Neural progenitor cell (in vitro differentiated cells): ENCODE measurements at regions not wholly inside any gene's neighbourhood (a gene's known extent, or its start where the extent isn't known, plus 50 kb on each side); places are given as distances from the start of the nearest gene placed in this dataset.

Experiments
- DNase-seq: peaks from one replicate; pipeline ENCODE4 v3.0.0-alpha.2; 2016; ENCODE audit warnings: low spot score
- H2AFZ ChIP-seq: fragments of 200-600 bp; sonication (generic); replicated peaks from 2 replicates; pipeline ENCODE4 v1.6.1; 2016; ENCODE audit warnings: antibody characterized with exemption
- H3F3A ChIP-seq: fragments of 200-600 bp; sonication (generic); 2 replicates; pipeline ENCODE4 v1.6.1; 2016; ENCODE audit warnings: antibody characterized with exemption, low read depth
- H3K27ac ChIP-seq: fragments of 200-600 bp; sonication (generic); 2 replicates; pipeline ENCODE4 v1.5.1; 2016; ENCODE audit warnings: mild to moderate bottlenecking
- H3K27me3 ChIP-seq: fragments of 200-600 bp; sonication (generic); 2 replicates; pipeline ENCODE4 v1.6.1; 2016; ENCODE audit warnings: mild to moderate bottlenecking, moderate library complexity
- H3K36me3 ChIP-seq: fragments of 200-600 bp; sonication (generic); 2 replicates; pipeline ENCODE4 v1.5.1; 2016
- H3K4me1 ChIP-seq: fragments of 200-600 bp; sonication (generic); 2 replicates; pipeline ENCODE4 v1.6.1; 2016; ENCODE audit warnings: mixed run types
- H3K4me2 ChIP-seq: fragments of 200-600 bp; sonication (generic); 2 replicates; pipeline ENCODE4 v1.6.1; 2016
- H3K4me3 ChIP-seq: fragments of 200-600 bp; sonication (generic); 2 replicates; pipeline ENCODE4 v1.5.1; 2016
- H3K79me2 ChIP-seq: fragments of 200-600 bp; sonication (generic); 2 replicates; pipeline ENCODE4 v1.6.1; 2016; ENCODE audit warnings: low read depth
- H3K9ac ChIP-seq: fragments of 200-600 bp; sonication (generic); 2 replicates; pipeline ENCODE4 v1.6.1; 2016
- H3K9me3 ChIP-seq: fragments of 200-600 bp; sonication (generic); 2 replicates; pipeline ENCODE4 v1.5.1; 2016; ENCODE audit warnings: low read depth
- H4K20me1 ChIP-seq: fragments of 200-600 bp; sonication (generic); 2 replicates; pipeline ENCODE4 v1.6.1; 2016; ENCODE audit warnings: low read depth
- H3K27ac Mint-ChIP-seq: 3 replicates; pipeline ENCODE4 v1.8.0; 2021; ENCODE audit warnings: mixed read lengths
- H3K27me3 Mint-ChIP-seq: 2 replicates; pipeline ENCODE4 v1.8.0; 2022; ENCODE audit warnings: low read depth, mild to moderate bottlenecking, inconsistent platforms, moderate library complexity, mixed read lengths; ENCODE audit not compliant: insufficient read depth
- H3K36me3 Mint-ChIP-seq: 3 replicates; pipeline ENCODE4 v1.8.0; 2021; ENCODE audit warnings: mixed read lengths
- H3K4me1 Mint-ChIP-seq: 3 replicates; pipeline ENCODE4 v1.8.0; 2021; ENCODE audit warnings: mixed read lengths
- H3K4me3 Mint-ChIP-seq: 3 replicates; pipeline ENCODE4 v1.8.0; 2021; ENCODE audit warnings: mild to moderate bottlenecking, moderate library complexity, mixed read lengths
- H3K9me3 Mint-ChIP-seq: 3 replicates; pipeline ENCODE4 v1.8.0; 2020; ENCODE audit warnings: mixed read lengths
- CTCF ChIP-seq: fragments of 200-600 bp; sonication (generic); IDR thresholded peaks from 2 replicates; pipeline ENCODE4 v1.5.1; 2017; ENCODE audit warnings: antibody characterized with exemption, mild to moderate bottlenecking
- EZH2 ChIP-seq: fragments of 200-600 bp; sonication (generic); IDR thresholded peaks from 2 replicates; pipeline ENCODE4 v1.6.1; 2017; ENCODE audit warnings: antibody characterized with exemption, mild to moderate bottlenecking, moderate library complexity
- EZH2phosphoT487 ChIP-seq: fragments of 200-600 bp; sonication (generic); IDR thresholded peaks from 2 replicates; pipeline ENCODE4 v1.6.1; 2017; ENCODE audit warnings: antibody characterized with exemption

DNA sequence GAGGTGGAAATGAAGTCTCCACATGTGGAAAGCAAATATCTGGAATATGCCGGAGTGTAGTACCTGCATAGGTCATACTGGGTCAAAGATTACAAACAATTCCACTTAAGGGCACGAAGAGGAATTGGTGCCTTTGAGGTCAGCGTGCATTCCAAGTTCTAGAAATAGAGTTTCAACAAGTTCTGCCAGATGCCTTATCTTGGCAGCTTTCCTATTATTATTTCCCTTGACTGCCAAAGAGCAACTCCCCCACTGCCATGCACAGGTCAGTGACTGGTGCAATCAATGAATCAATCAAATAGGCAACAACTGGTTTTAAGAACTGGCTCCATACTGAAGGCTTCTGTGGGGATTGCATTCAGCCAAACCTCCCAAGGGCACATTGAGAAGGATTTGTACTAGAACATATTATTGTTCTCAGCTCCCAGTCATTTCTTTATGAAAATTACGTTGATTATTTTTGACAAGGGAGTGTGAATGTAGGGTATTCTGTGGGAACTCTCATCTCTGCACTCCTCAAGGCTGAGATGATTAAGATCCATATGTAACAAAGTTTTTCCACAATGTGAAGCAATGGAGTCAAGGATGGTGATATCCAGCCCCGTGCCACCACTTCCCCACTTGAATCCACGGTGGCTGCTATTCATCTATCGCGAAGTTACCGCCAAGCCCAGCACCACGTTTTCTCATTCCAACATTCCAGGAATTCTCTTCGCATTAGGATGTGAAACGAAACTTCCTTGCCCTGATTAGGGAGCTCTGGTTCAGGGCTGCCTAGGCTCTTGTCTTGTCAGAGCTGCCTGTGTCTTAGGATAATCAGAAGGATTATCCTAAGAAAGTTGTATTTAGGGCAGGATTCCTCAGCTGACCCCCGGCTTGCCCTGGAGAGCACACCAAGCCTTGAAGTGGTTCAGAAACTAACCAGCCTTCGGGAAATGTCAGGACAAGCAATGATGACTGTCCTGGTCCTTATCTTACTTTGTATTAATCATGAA, 115.1 kb upstream of the PCED1B start:
- peak; percentile 91 for DNase-seq

GRCh38 chr12:46965137-46965536, 114.3 kb upstream of the PCED1B start:
- no peak for TF ChIP-seq CTCF
- TF ChIP-seq EZH2phosphoT487: no peak
- TF ChIP-seq EZH2: no peak
- H2AFZ ChIP-seq: no peak overlapping the region
- no peak for DNase-seq
- Mint-ChIP-seq H3K4me1 (peaks cover 13% of the 10 kb centered on the region), H3K27ac (no peak overlapping the region), H3K9me3 (no peaks in the 10 kb centered on the region), H3K4me3 (no peak overlapping the region), H3K27me3 (no peaks in the 10 kb centered on the region), H3K36me3 (no peaks in the 10 kb centered on the region)
- H4K20me1 ChIP-seq: no peaks in the 10 kb centered on the region
- H3K4me3 ChIP-seq: peak overlapping the region; percentile 18
- H3K79me2 ChIP-seq: no peaks in the 10 kb centered on the region
- H3F3A ChIP-seq: peaks cover 22% of the 10 kb centered on the region
- H3K27me3 ChIP-seq: no peaks in the 10 kb centered on the region
- peak overlapping the region; percentile 64 for H3K4me2 ChIP-seq
- H3K4me1 ChIP-seq: peaks cover 28% of the 10 kb centered on the region
- H3K9ac ChIP-seq: no peak overlapping the region
- no peaks in the 10 kb centered on the region for H3K36me3 ChIP-seq
- H3K9me3 ChIP-seq: no peaks in the 10 kb centered on the region
- peak overlapping the region; percentile 91 for H3K27ac ChIP-seq

More for the DNA sequence above, 115.1 kb upstream of the PCED1B start:
- H4K20me1 ChIP-seq: no peaks in the 10 kb centered on the region
- H3K4me3 ChIP-seq: peak overlapping the region; percentile 18
- TF ChIP-seq EZH2phosphoT487 (no peak), CTCF (no peak)
- no peaks in the 10 kb centered on the region for H3K36me3 ChIP-seq
- no peaks in the 10 kb centered on the region for H3K9me3 ChIP-seq
- H2AFZ ChIP-seq: no peak overlapping the region
- H3K27me3 Mint-ChIP-seq: peaks cover 2% of the 10 kb centered on the region
- no peaks in the 10 kb centered on the region for H3K9me3 Mint-ChIP-seq
- H3K4me3 Mint-ChIP-seq: no peak overlapping the region
- no peak overlapping the region for H3K9ac ChIP-seq
- H3K79me2 ChIP-seq: no peaks in the 10 kb centered on the region
- H3K4me2 ChIP-seq: peak overlapping the region; percentile 64
- H3F3A ChIP-seq: peaks cover 22% of the 10 kb centered on the region
- no peaks in the 10 kb centered on the region for H3K27me3 ChIP-seq
- H3K4me1 Mint-ChIP-seq: peaks cover 15% of the 10 kb centered on the region
- H3K27ac Mint-ChIP-seq: no peak overlapping the region
- peaks cover 28% of the 10 kb centered on the region for H3K4me1 ChIP-seq
- H3K27ac ChIP-seq: peak overlapping the region; percentile 91
- H3K36me3 Mint-ChIP-seq: no peaks in the 10 kb centered on the region

DNA sequence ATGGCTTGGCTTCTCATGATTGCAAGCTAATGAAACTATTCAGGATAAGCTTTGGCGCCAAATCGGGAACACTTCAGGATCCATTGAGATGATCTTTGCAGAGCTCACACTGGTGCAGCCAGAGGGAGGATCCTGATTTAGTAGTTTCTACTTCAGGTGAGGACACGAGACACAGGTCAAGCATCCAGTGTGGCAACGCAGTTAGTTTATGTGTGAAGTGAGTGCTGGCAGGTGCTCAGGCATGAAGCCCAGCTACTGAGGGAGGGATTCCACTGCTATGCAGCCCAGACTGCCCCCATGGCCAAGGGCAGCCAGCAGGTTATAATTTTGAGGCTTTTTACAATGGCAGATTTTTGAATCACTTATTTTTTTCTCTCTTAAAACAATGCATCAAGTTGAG, 113.5 kb upstream of the PCED1B start:
- Histone ChIP-seq H3K4me3 (no peak overlapping the region), H3K27ac (no peak overlapping the region), H3F3A (peaks cover 22% of the 10 kb centered on the region), H3K27me3 (no peaks in the 10 kb centered on the region), H3K9me3 (no peaks in the 10 kb centered on the region), H3K36me3 (no peaks in the 10 kb centered on the region), H3K79me2 (no peaks in the 10 kb centered on the region), H2AFZ (no peak overlapping the region), H3K4me2 (peak overlapping the region; percentile 64), H4K20me1 (no peaks in the 10 kb centered on the region), H3K9ac (no peak overlapping the region), H3K4me1 (peaks cover 28% of the 10 kb centered on the region)
- H3K36me3 Mint-ChIP-seq: no peaks in the 10 kb centered on the region
- no peak overlapping the region for H3K4me3 Mint-ChIP-seq
- no peaks in the 10 kb centered on the region for H3K9me3 Mint-ChIP-seq
- DNase-seq: peak; percentile 15
- peaks cover 13% of the 10 kb centered on the region for H3K4me1 Mint-ChIP-seq
- TF ChIP-seq EZH2: no peak
- TF ChIP-seq EZH2phosphoT487: no peak
- no peak for TF ChIP-seq CTCF
- H3K27me3 Mint-ChIP-seq: no peaks in the 10 kb centered on the region
- H3K27ac Mint-ChIP-seq: no peak overlapping the region
